OCI-LY3 (cell line): ENCODE measurements at regions not wholly inside any gene's neighbourhood (a gene's known extent, or its start where the extent isn't known, plus 50 kb on each side); places are given as distances from the start of the nearest gene placed in this dataset.

ENCODE experiments used
- EZH2phosphoT487 ChIP-seq: fragments of 200-600 bp; shearing (Covaris generic); IDR thresholded peaks from 2 replicates; pipeline ENCODE4 v1.6.1; 2018; ENCODE audit warnings: antibody characterized with exemption, mixed run types, low read depth
- TF ChIP-seq, protein P1 (sequence below): fragments of 200-600, 300-600 bp; sonication (generic); IDR thresholded peaks from 2 replicates; pipeline ENCODE4 v1.5.1; 2014; ENCODE audit warnings: antibody characterized with exemption, low read length, low read depth

GRCh38 chr11:103803062-103803461 lies 233.4 kb upstream of the DDI1 start:
- TF ChIP-seq, protein P1, sequence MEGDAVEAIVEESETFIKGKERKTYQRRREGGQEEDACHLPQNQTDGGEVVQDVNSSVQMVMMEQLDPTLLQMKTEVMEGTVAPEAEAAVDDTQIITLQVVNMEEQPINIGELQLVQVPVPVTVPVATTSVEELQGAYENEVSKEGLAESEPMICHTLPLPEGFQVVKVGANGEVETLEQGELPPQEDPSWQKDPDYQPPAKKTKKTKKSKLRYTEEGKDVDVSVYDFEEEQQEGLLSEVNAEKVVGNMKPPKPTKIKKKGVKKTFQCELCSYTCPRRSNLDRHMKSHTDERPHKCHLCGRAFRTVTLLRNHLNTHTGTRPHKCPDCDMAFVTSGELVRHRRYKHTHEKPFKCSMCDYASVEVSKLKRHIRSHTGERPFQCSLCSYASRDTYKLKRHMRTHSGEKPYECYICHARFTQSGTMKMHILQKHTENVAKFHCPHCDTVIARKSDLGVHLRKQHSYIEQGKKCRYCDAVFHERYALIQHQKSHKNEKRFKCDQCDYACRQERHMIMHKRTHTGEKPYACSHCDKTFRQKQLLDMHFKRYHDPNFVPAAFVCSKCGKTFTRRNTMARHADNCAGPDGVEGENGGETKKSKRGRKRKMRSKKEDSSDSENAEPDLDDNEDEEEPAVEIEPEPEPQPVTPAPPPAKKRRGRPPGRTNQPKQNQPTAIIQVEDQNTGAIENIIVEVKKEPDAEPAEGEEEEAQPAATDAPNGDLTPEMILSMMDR, result no peak
- TF ChIP-seq EZH2phosphoT487, result no peak
